T-helper 2 cell treated with Interferon-gamma antibody and Interleukin-4, amounts not matched to agents 5 μg/mL and 100 μg/mL, for 36 hours (primary cell): ENCODE measurements at regions not wholly inside any gene's neighbourhood (a gene's known extent, or its start where the extent isn't known, plus 50 kb on each side); places are given as distances from the start of the nearest gene placed in this dataset.
A peak's percentile ranks its signal among the peaks of the same experiment; 100 is the strongest.
"Not testable (repeated sequence)": the region's sequence is repeated elsewhere in the genome, so short reads cannot be mapped to it uniquely, and the experiment has no call there.

ENCODE experiments used
- DNase-seq: peaks from one replicate; pipeline ENCODE4 v3.0.0; 2021; ENCODE audit warnings: low spot score
- H3K27ac Mint-ChIP-seq: one replicate; pipeline ENCODE4 v1.8.0; 2021; ENCODE audit warnings: mild to moderate bottlenecking, mixed read lengths
- H3K27me3 Mint-ChIP-seq: one replicate; pipeline ENCODE4 v1.8.0; 2021; ENCODE audit warnings: low read depth, mixed read lengths
- H3K36me3 Mint-ChIP-seq: one replicate; pipeline ENCODE4 v1.8.0; 2021; ENCODE audit warnings: low read depth, mixed read lengths
- H3K4me1 Mint-ChIP-seq: one replicate; pipeline ENCODE4 v1.8.0; 2021; ENCODE audit warnings: low read depth, mixed read lengths
- H3K4me3 Mint-ChIP-seq: one replicate; pipeline ENCODE4 v1.8.0; 2022; ENCODE audit warnings: mild to moderate bottlenecking, moderate library complexity, mixed read lengths
- H3K9me3 Mint-ChIP-seq: one replicate; pipeline ENCODE4 v1.8.0; 2021; ENCODE audit warnings: mixed read lengths

GRCh38 chr7:142539901-142540300 lies 209.4 kb upstream of the PRSS1 start:
- Mint-ChIP-seq H3K36me3 (no peaks in the 10 kb centered on the region), H3K27me3 (no peaks in the 10 kb centered on the region), H3K4me1 (peaks cover 25% of the 10 kb centered on the region), H3K9me3 (no peaks in the 10 kb centered on the region), H3K27ac (peak overlapping the region; percentile 69), H3K4me3 (peak overlapping the region; percentile 15)
- no peak for DNase-seq

GRCh38 chr7:142537760-142538159 lies 211.5 kb upstream of the PRSS1 start:
- Mint-ChIP-seq H3K36me3 (no peaks in the 10 kb centered on the region), H3K9me3 (no peaks in the 10 kb centered on the region), H3K4me1 (peaks cover 27% of the 10 kb centered on the region), H3K27ac (no peak overlapping the region), H3K4me3 (no peak overlapping the region), H3K27me3 (no peaks in the 10 kb centered on the region)
- DNase-seq: no peak

DNA sequence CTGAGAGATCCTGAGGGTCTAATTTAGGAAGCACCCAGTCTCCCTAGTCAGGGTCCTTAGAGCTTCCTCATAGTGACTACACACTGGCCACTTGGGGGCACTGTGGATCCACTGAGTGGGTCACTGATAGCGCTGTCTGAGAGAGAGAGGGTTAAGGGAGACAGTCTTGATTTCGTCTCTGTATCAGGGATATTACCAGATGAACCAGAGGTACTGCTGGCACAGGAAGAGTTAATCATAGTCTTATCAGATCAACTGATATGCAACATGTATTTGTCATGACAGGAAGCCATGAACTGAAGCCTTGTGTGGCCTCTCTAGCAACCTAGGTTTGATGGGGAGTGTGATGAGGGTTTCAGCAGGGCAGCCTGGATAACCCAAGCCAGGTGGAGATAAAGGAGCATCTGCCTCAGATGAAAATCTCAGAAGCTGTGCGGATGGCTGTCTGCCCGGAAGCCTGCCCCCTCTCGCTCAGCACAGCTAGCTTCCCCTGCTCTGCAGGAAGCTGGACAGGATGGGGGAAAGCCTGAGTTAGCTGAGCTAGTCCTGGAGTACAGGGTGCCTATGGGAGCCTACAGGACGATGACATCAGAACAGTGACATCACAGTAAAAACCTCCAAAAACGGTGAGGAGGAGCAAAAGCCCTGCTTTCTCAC lies 214.0 kb upstream of the PRSS1 start:
- H3K4me3 Mint-ChIP-seq: peak overlapping the region; percentile 73
- peak; percentile 71 for DNase-seq
- peaks cover 24% of the 10 kb centered on the region for H3K4me1 Mint-ChIP-seq
- peak overlapping the region; percentile 87 for H3K27ac Mint-ChIP-seq
- no peaks in the 10 kb centered on the region for H3K9me3 Mint-ChIP-seq
- peaks cover 4% of the 10 kb centered on the region for H3K27me3 Mint-ChIP-seq
- H3K36me3 Mint-ChIP-seq: no peaks in the 10 kb centered on the region

GRCh38 chr7:142534726-142535122 lies 214.5 kb upstream of the PRSS1 start:
- peaks cover 19% of the 10 kb centered on the region for H3K4me1 Mint-ChIP-seq
- peaks cover 4% of the 10 kb centered on the region for H3K27me3 Mint-ChIP-seq
- no peak overlapping the region for H3K4me3 Mint-ChIP-seq
- DNase-seq: no peak
- H3K36me3 Mint-ChIP-seq: no peaks in the 10 kb centered on the region
- no peaks in the 10 kb centered on the region for H3K9me3 Mint-ChIP-seq
- peak overlapping the region; percentile 87 for H3K27ac Mint-ChIP-seq

DNA sequence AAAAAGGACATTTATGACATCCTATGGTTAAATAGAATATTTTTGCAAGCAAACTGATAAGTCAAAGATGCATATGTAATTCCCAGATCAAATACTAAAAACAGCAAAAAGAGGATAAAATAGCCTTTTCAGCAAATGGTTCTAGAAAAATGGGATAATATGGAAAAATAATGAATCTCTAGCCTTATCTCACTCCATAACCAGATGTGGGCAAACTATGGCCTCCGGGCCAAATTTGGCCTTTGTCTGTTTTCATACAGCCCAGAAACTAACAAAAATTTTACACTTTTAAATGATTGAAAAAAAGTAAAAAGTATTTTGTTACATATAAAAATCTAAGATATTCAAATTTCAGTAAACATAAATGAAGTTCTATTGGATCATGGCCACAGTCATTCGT lies 215.4 kb upstream of the PRSS1 start:
- no peak for DNase-seq
- Mint-ChIP-seq H3K36me3 (no peaks in the 10 kb centered on the region), H3K4me1 (peaks cover 16% of the 10 kb centered on the region), H3K27me3 (peaks cover 4% of the 10 kb centered on the region), H3K27ac (no peak overlapping the region), H3K9me3 (no peaks in the 10 kb centered on the region), H3K4me3 (no peak overlapping the region)

- peaks cover 2% of the 10 kb centered on the region for H3K4me1 Mint-ChIP-seq
- H3K9me3 Mint-ChIP-seq: no peaks in the 10 kb centered on the region
- no peak overlapping the region for H3K4me3 Mint-ChIP-seq
Observed at GRCh38 chr7:142529591-142529990, 219.7 kb upstream of the PRSS1 start.

GRCh38 chr7:142528608-142529408 lies 220.5 kb upstream of the PRSS1 start:
- Mint-ChIP-seq H3K9me3 (no peaks in the 10 kb centered on the region), H3K27me3 (peaks cover 14% of the 10 kb centered on the region), H3K27ac (peak overlapping the region; percentile 68), H3K4me1 (no peaks in the 10 kb centered on the region), H3K4me3 (peak overlapping the region; percentile 50), H3K36me3 (no peaks in the 10 kb centered on the region)
- DNase-seq: no peak

More at GRCh38 chr7:142529591-142529990, 219.7 kb upstream of the PRSS1 start:
- no peaks in the 10 kb centered on the region for H3K36me3 Mint-ChIP-seq
- no peak overlapping the region for H3K27ac Mint-ChIP-seq
- peaks cover 12% of the 10 kb centered on the region for H3K27me3 Mint-ChIP-seq
- DNase-seq: no peak

GRCh38 chr7:142523821-142524460 lies 225.3 kb upstream of the PRSS1 start:
- Mint-ChIP-seq H3K27ac (no peak overlapping the region), H3K4me3 (no peak overlapping the region), H3K36me3 (no peaks in the 10 kb centered on the region), H3K9me3 (no peaks in the 10 kb centered on the region), H3K4me1 (peaks cover 11% of the 10 kb centered on the region), H3K27me3 (peaks cover 16% of the 10 kb centered on the region)
- DNase-seq: no peak

GRCh38 chr7:142522735-142523134 lies 226.5 kb upstream of the PRSS1 start:
- no peak overlapping the region for H3K4me3 Mint-ChIP-seq
- H3K27ac Mint-ChIP-seq: no peak overlapping the region
- peaks cover 16% of the 10 kb centered on the region for H3K27me3 Mint-ChIP-seq

DNA sequence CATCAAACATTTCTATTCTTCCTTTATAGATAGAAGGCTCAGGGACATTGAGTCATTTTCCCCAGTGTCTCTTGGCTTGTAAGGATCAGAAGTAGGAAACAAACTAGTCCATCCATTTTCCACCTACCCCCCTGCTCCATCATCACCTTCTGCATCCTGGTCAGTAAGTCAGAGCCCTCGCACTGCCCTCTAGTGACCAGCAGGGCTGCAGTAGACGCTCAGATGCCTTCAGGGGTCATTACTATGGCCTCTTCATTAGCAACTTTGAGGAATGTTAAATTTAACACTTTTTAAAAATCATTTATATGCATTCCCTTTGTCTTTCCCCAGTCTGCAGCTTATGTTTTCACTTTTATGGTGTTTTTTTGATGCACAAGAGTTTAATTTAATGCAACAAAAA lies 228.4 kb upstream of the PRSS1 start:
- H3K27ac Mint-ChIP-seq, H3K9me3 Mint-ChIP-seq, H3K36me3 Mint-ChIP-seq, DNase-seq, H3K4me3 Mint-ChIP-seq: not testable (repeated sequence)
- peaks cover 16% of the 10 kb centered on the region for H3K4me1 Mint-ChIP-seq
- peaks cover 17% of the 10 kb centered on the region for H3K27me3 Mint-ChIP-seq

More at GRCh38 chr7:142522735-142523134, 226.5 kb upstream of the PRSS1 start:
- Mint-ChIP-seq H3K4me1 (peaks cover 11% of the 10 kb centered on the region), H3K36me3 (no peaks in the 10 kb centered on the region), H3K9me3 (no peaks in the 10 kb centered on the region)
- DNase-seq: no peak

- not testable (repeated sequence) for H3K9me3 Mint-ChIP-seq, H3K36me3 Mint-ChIP-seq, DNase-seq
- Mint-ChIP-seq H3K4me3 (peak overlapping the region; percentile 23), H3K27ac (peak overlapping the region; percentile 84), H3K4me1 (peaks cover 17% of the 10 kb centered on the region), H3K27me3 (peaks cover 15% of the 10 kb centered on the region)
Observed at GRCh38 chr7:142520455-142520854, 228.8 kb upstream of the PRSS1 start.

- Mint-ChIP-seq H3K4me3 (no peak overlapping the region), H3K36me3 (no peaks in the 10 kb centered on the region), H3K27ac (peak overlapping the region; percentile 58), H3K27me3 (peaks cover 9% of the 10 kb centered on the region), H3K4me1 (peaks cover 17% of the 10 kb centered on the region), H3K9me3 (no peaks in the 10 kb centered on the region)
- DNase-seq: no peak
Observed at GRCh38 chr7:142519079-142520078, 229.9 kb upstream of the PRSS1 start.

DNA sequence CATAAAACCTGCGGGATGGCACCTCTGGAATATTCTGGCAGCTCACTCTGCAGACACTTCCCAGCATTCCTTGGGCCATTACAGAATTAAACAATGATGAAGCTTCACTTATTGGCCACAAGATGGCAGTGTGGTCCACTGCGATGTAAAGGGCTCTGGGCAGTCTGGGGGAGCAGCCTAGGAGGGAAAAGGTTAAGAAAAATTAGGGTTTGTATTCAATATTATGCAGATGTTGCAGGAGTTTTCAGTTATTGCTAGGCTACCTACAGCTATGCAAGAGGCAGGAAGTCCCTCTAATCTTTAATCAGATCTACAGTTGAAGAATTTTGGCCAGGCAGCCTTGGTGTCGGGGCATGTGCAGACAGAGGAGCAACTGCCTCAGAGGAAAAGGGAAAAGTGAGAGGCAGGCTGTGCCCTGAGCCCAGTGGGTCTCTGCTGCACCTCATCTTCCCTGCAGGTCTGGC lies 233.2 kb upstream of the PRSS1 start:
- H3K27me3 Mint-ChIP-seq: peaks cover 3% of the 10 kb centered on the region
- no peak for DNase-seq
- peaks cover 22% of the 10 kb centered on the region for H3K4me1 Mint-ChIP-seq
- no peak overlapping the region for H3K27ac Mint-ChIP-seq
- H3K9me3 Mint-ChIP-seq: no peaks in the 10 kb centered on the region
- no peaks in the 10 kb centered on the region for H3K36me3 Mint-ChIP-seq
- no peak overlapping the region for H3K4me3 Mint-ChIP-seq
